22Rv1 (cell line): ENCODE measurements at regions not wholly inside any gene's neighbourhood (a gene's known extent, or its start where the extent isn't known, plus 50 kb on each side); places are given as distances from the start of the nearest gene placed in this dataset.

Source experiments
- ZFX ChIP-seq: fragments of 450-650 bp; IDR thresholded peaks from 2 replicates; pipeline ENCODE4 v1.6.1; 2017; ENCODE audit warnings: antibody characterized with exemption, borderline replicate concordance
- TF ChIP-seq, protein P1 (sequence below): fragments of 450-650 bp; IDR thresholded peaks from 2 replicates; pipeline ENCODE4 v1.5.1; 2017; ENCODE audit warnings: mild to moderate bottlenecking

DNA sequence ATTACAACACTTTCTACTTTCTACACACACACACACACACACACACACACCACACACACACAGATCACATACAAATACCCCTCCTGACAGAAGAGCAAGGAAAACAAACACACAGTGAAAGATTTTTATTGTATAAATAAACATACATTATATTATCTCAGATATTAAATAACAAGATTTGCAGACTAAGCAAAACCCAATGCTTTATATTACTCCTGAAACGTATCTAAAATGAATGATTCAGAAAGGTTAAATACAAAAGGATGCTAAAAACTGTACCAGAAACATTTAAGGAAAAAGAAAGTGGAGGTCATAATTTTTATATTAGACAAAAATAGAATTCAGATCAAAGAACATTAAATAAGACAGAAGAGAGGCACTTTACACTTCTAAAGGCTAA, 208.3 kb upstream of the NPSR1 start:
- TF ChIP-seq, protein P1, sequence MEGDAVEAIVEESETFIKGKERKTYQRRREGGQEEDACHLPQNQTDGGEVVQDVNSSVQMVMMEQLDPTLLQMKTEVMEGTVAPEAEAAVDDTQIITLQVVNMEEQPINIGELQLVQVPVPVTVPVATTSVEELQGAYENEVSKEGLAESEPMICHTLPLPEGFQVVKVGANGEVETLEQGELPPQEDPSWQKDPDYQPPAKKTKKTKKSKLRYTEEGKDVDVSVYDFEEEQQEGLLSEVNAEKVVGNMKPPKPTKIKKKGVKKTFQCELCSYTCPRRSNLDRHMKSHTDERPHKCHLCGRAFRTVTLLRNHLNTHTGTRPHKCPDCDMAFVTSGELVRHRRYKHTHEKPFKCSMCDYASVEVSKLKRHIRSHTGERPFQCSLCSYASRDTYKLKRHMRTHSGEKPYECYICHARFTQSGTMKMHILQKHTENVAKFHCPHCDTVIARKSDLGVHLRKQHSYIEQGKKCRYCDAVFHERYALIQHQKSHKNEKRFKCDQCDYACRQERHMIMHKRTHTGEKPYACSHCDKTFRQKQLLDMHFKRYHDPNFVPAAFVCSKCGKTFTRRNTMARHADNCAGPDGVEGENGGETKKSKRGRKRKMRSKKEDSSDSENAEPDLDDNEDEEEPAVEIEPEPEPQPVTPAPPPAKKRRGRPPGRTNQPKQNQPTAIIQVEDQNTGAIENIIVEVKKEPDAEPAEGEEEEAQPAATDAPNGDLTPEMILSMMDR: no peak
- no peak for TF ChIP-seq ZFX
